Breast epithelium (tissue), 4 donors: ENCODE measurements at regions not wholly inside any gene's neighbourhood (a gene's known extent, or its start where the extent isn't known, plus 50 kb on each side); places are given as distances from the start of the nearest gene placed in this dataset.

Experiments
- DNase-seq, 2 donors: peaks; one replicate each; pipeline ENCODE4 v3.0.0-alpha.2; 2019; ENCODE audit warnings: low spot score in 2 of 2
- H3K27ac ChIP-seq, 2 donors: fragments of 200-600 bp; sonication (generic) in 1 of 2; one replicate each; pipeline ENCODE4 v1.5.1; 2016 to 2019; ENCODE audit warnings: mild to moderate bottlenecking in 1 of 2
- H3K27me3 ChIP-seq, 2 donors: fragments of 200-600 bp; sonication (generic) in 1 of 2; one replicate each; pipeline versions ENCODE4 v1.5.1 to v1.6.0; 2017 to 2019; ENCODE audit warnings: control low read depth in 1 of 2, mild to moderate bottlenecking in 1 of 2
- H3K36me3 ChIP-seq: fragments of 200-600 bp; one replicate; pipeline ENCODE4 v1.5.1; 2019
- H3K4me1 ChIP-seq, 2 donors: fragments of 200-600 bp; sonication (generic); one replicate each; pipeline ENCODE4 v1.5.1; 2016 to 2019; ENCODE audit warnings: control low read depth in 1 of 2
- H3K4me3 ChIP-seq, 3 donors: fragments of 200-600 bp; sonication (generic); 1 replicate in 2 of 3; 2 replicates in 1 of 3; pipeline ENCODE4 v1.5.1; 2016 to 2019; ENCODE audit warnings: mild to moderate bottlenecking in 3 of 3, moderate library complexity in 2 of 3
- H3K9me3 ChIP-seq, 2 donors: fragments of 200-600 bp; sonication (generic) in 1 of 2; one replicate each; pipeline ENCODE4 v1.5.1; 2016 to 2019; ENCODE audit warnings: control low read depth in 1 of 2
- POLR2A ChIP-seq: fragments of 450-650 bp; IDR thresholded peaks from one replicate; pipeline ENCODE4 v1.6.1; 2016; ENCODE audit warnings: antibody characterized with exemption, mild to moderate bottlenecking, moderate library complexity
- POLR2AphosphoS5 ChIP-seq, 3 donors: sonication (generic); formaldehyde crosslinking; IDR thresholded peaks; one replicate each; pipeline ENCODE4 v1.6.1; 2017; ENCODE audit warnings: antibody characterized with exemption in 3 of 3
- intact Hi-C: fragments of 100-400 bp; cut with DNase I; formaldehyde crosslinking; loops from one replicate; pipeline ENCODE4 v1.15.1; 2023; ENCODE audit warnings: low total_unique reads
- TF ChIP-seq, protein P1 (sequence below), 3 donors: fragments of 450-650 bp; IDR thresholded peaks; one replicate each; pipeline ENCODE4 v1.5.1; 2016 to 2017; ENCODE audit warnings: antibody characterized with exemption in 3 of 3, mild to moderate bottlenecking in 3 of 3, moderate library complexity in 3 of 3

DNA sequence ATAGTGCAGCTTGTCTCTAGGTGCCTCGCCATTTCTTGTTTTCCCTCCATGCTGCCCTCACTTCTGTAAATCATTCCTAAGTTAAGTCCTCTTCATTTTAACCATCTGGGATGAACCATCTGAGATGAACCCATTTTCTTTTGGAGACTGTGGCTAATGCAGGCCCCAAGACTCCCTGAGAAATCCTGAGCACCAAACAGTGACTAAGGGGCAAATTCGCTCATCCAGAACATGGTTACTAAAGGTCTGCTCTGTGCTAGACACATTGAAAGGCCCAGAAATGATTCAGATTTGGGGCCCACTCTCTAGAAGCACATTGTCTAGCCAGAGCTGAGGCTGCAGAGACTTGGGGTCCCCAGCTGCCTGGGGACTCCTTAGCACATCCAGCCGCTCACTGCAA lies 151.9 kb upstream of the CTTNBP2NL start:
- no peak overlapping the region for H3K27ac ChIP-seq
- intact Hi-C loops = no loop called here
- TF ChIP-seq POLR2AphosphoS5 (IDR thresholded peaks at IDR 0.05) (no peak), POLR2A (no peak)
- TF ChIP-seq, protein P1, sequence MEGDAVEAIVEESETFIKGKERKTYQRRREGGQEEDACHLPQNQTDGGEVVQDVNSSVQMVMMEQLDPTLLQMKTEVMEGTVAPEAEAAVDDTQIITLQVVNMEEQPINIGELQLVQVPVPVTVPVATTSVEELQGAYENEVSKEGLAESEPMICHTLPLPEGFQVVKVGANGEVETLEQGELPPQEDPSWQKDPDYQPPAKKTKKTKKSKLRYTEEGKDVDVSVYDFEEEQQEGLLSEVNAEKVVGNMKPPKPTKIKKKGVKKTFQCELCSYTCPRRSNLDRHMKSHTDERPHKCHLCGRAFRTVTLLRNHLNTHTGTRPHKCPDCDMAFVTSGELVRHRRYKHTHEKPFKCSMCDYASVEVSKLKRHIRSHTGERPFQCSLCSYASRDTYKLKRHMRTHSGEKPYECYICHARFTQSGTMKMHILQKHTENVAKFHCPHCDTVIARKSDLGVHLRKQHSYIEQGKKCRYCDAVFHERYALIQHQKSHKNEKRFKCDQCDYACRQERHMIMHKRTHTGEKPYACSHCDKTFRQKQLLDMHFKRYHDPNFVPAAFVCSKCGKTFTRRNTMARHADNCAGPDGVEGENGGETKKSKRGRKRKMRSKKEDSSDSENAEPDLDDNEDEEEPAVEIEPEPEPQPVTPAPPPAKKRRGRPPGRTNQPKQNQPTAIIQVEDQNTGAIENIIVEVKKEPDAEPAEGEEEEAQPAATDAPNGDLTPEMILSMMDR (IDR thresholded peaks at IDR 0.05) = no peak
- no peaks in the 10 kb centered on the region for H3K27me3 ChIP-seq
- H3K4me1 ChIP-seq = no peaks in the 10 kb centered on the region
- no peak for DNase-seq
- H3K4me3 ChIP-seq = no peak overlapping the region
- H3K9me3 ChIP-seq = no peaks in the 10 kb centered on the region
- no peaks in the 10 kb centered on the region for H3K36me3 ChIP-seq

DNA sequence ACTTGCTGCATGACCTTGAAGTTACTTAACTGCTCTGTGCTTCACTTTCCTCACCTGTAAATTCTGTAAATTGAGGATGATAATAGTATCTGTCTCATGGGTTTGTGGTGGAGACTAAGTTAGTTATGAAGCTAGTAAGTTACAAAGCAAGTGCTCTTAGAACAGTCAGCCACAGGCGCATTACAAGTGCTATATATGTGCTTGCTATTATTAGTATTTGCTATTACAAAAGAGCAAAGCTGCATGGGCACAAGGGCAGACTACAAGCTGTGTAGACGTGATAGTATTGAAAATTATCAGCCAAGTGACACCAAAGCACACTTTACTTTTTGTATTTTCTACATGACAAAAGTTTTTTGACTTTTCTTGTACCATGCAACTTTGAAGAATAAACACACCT lies 150.9 kb upstream of the CTTNBP2NL start:
- no peak overlapping the region for H3K27ac ChIP-seq

DNA sequence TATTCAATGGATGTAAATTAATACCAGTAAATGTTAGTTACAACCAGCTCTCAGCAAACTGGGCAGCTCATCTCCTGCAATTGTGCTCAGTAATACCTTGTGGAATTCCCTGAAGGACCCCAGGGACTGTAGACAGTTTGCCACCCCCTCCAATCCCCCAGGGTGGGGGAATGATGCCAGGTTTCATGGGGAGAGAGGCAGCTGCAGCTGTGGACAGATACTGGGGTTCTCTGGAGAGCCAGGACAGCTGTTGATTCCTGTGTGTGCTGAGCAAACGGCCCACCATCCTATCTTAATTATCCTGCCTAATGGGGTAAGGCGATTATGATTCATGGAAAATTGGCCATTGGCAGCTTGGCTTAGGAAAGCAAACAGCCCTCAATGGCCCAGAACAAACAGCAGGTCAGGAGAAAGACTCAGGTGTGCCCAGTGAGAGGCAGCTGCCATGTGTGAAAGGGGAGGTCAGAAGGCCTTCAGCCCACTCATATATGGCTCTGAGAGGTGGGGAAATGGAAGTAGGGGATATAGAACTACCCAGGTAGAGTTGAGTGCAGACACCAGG lies 148.9 kb upstream of the CTTNBP2NL start:
- intact Hi-C loops = no loop called here
- Histone ChIP-seq H3K27me3 (no peaks in the 10 kb centered on the region), H3K4me3 (no peak overlapping the region), H3K27ac (no peak overlapping the region), H3K36me3 (no peaks in the 10 kb centered on the region), H3K9me3 (no peaks in the 10 kb centered on the region), H3K4me1 (no peaks in the 10 kb centered on the region)
- TF ChIP-seq POLR2A (no peak), POLR2AphosphoS5 (IDR thresholded peaks at IDR 0.05) (no peak)
- TF ChIP-seq, protein P1 (IDR thresholded peaks at IDR 0.05) = no peak
- no peak for DNase-seq

More for the DNA sequence above, 150.9 kb upstream of the CTTNBP2NL start:
- H3K27me3 ChIP-seq = no peaks in the 10 kb centered on the region
- TF ChIP-seq, protein P1 (IDR thresholded peaks at IDR 0.05) = no peak
- no peak for TF ChIP-seq POLR2A
- TF ChIP-seq POLR2AphosphoS5 (IDR thresholded peaks at IDR 0.05) = no peak
- H3K4me1 ChIP-seq = no peaks in the 10 kb centered on the region
- no peak overlapping the region for H3K4me3 ChIP-seq
- no peaks in the 10 kb centered on the region for H3K9me3 ChIP-seq
- no peak for DNase-seq
- intact Hi-C loops = no loop called here
- no peaks in the 10 kb centered on the region for H3K36me3 ChIP-seq

DNA sequence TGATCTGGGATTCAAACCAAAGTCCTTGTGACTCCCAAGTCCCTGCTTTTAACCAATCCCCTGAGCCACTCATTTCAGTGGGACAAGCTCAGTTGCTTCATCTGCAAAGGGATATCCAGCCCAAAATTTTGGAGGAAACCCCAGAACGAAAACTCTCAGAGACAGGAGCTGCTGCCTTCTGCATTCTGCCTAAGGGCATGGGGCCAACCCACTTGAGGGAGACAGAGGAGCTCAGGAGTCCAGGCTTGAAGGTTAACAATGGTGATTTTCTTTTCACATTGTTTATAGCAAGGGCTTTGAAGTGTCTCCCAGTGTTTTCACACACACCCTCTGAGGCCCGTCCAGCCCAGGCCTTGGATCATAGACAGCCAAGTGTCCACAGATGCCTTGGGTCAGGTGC lies 148.1 kb upstream of the CTTNBP2NL start:
- DNase-seq = no peak
- intact Hi-C loops = no loop called here

DNA sequence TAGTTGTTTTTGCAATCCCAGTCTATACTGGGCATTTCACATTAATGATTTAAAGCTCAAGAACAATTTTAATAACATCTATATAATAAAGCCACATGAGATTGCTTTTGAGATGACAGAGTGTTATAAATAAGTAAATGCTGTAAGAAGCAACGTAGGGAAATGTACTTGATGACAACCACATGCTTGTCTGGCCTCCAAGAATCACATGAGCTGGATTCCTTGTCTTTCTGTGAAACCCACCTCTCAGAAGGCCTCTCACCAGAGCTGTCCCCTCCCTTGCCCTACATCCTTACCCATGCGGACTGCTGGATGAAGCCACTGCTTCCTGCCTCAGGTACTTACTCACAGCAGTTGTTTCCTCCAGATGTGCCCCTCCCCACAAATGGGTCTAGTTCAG lies 145.1 kb upstream of the CTTNBP2NL start:
- Histone ChIP-seq H3K9me3 (no peaks in the 10 kb centered on the region), H3K27me3 (no peaks in the 10 kb centered on the region), H3K4me1 (no peaks in the 10 kb centered on the region), H3K36me3 (no peaks in the 10 kb centered on the region), H3K4me3 (no peak overlapping the region), H3K27ac (no peak overlapping the region)
- DNase-seq = no peak
- intact Hi-C loops = no loop called here
- TF ChIP-seq POLR2A (no peak), POLR2AphosphoS5 (IDR thresholded peaks at IDR 0.05) (no peak)
- TF ChIP-seq, protein P1 (IDR thresholded peaks at IDR 0.05) = no peak

More for the DNA sequence above, 148.1 kb upstream of the CTTNBP2NL start:
- TF ChIP-seq, protein P1 (IDR thresholded peaks at IDR 0.05) = no peak
- TF ChIP-seq POLR2A (no peak), POLR2AphosphoS5 (IDR thresholded peaks at IDR 0.05) (no peak)
- H3K27me3 ChIP-seq = no peaks in the 10 kb centered on the region
- H3K4me3 ChIP-seq = no peak overlapping the region
- no peaks in the 10 kb centered on the region for H3K4me1 ChIP-seq
- no peaks in the 10 kb centered on the region for H3K9me3 ChIP-seq
- H3K27ac ChIP-seq = no peak overlapping the region
- H3K36me3 ChIP-seq = no peaks in the 10 kb centered on the region
